22Rv1 (cell line): ENCODE measurements at regions not wholly inside any gene's neighbourhood (a gene's known extent, or its start where the extent isn't known, plus 50 kb on each side); places are given as distances from the start of the nearest gene placed in this dataset.

Experiments
- ZFX ChIP-seq: fragments of 450-650 bp; IDR thresholded peaks from 2 replicates; pipeline ENCODE4 v1.6.1; 2017; ENCODE audit warnings: antibody characterized with exemption, borderline replicate concordance
- TF ChIP-seq, protein P1 (sequence below): fragments of 450-650 bp; IDR thresholded peaks from 2 replicates; pipeline ENCODE4 v1.5.1; 2017; ENCODE audit warnings: mild to moderate bottlenecking

DNA sequence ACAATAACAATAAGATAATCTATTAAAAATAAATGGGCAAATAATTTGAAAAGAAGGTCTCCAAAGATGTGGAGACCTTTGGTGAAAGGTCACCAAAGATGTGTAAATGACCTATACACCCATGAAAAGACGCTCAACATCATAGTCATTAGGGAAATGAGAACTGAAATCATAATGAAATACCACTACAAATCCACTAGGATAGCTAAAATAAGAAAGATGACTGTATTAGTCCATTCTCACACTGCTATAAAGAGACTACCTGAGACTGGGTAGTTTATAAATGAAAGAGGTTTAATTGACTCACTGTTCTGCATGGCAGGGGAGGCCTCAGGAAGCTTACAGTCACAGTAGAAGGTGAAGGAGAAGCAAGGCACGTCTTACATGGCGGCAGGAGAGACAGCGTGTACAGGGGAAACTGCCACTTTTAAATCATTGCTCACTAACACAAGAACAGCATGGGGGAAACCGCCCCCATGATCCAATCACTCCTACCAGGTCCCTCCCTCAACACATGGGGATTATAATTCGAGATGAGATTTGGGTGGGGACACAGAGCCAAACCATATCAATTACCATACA lies 339.6 kb downstream of the ENC1 start:
- TF ChIP-seq, protein P1, sequence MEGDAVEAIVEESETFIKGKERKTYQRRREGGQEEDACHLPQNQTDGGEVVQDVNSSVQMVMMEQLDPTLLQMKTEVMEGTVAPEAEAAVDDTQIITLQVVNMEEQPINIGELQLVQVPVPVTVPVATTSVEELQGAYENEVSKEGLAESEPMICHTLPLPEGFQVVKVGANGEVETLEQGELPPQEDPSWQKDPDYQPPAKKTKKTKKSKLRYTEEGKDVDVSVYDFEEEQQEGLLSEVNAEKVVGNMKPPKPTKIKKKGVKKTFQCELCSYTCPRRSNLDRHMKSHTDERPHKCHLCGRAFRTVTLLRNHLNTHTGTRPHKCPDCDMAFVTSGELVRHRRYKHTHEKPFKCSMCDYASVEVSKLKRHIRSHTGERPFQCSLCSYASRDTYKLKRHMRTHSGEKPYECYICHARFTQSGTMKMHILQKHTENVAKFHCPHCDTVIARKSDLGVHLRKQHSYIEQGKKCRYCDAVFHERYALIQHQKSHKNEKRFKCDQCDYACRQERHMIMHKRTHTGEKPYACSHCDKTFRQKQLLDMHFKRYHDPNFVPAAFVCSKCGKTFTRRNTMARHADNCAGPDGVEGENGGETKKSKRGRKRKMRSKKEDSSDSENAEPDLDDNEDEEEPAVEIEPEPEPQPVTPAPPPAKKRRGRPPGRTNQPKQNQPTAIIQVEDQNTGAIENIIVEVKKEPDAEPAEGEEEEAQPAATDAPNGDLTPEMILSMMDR: no peak
- no peak for TF ChIP-seq ZFX
